Esophagus squamous epithelium (tissue), 5 donors: ENCODE measurements at regions not wholly inside any gene's neighbourhood (a gene's known extent, or its start where the extent isn't known, plus 50 kb on each side); places are given as distances from the start of the nearest gene placed in this dataset.

ENCODE experiments used
- DNase-seq: peaks from one replicate; lab custom pipeline; 2025; lab: John Stamatoyannopoulos, UW
- H3K27ac ChIP-seq, 4 donors: fragments of 200-600 bp; sonication (generic); one replicate each; pipeline ENCODE4 v1.5.1; 2016 to 2019; ENCODE audit warnings: mild to moderate bottlenecking in 1 of 4
- H3K27me3 ChIP-seq, 4 donors: fragments of 200-600 bp; sonication (generic); 1 replicate in 3 of 4; 2 replicates in 1 of 4; pipeline versions ENCODE4 v1.5.1 to v1.6.0; 2017 to 2021; ENCODE audit warnings: antibody characterized with exemption in 1 of 4
- H3K36me3 ChIP-seq, 3 donors: fragments of 200-600 bp; sonication (generic); one replicate each; pipeline ENCODE4 v1.5.1; 2016 to 2019
- H3K4me1 ChIP-seq, 3 donors: fragments of 200-600 bp; sonication (generic); one replicate each; pipeline ENCODE4 v1.5.1; 2017 to 2019
- H3K4me3 ChIP-seq, 4 donors: fragments of 200-600 bp; sonication (generic); 1 replicate in 3 of 4; 2 replicates in 1 of 4; pipeline ENCODE4 v1.5.1; 2016 to 2019; ENCODE audit warnings: mild to moderate bottlenecking in 2 of 4, moderate library complexity in 1 of 4
- H3K9me3 ChIP-seq, 3 donors: fragments of 200-600 bp; sonication (generic); one replicate each; pipeline ENCODE4 v1.5.1; 2016 to 2019
- CTCF ChIP-seq, 6 experiments: fragments of 450-650 bp in 4 of 6; fragments of 200-600 bp in 2 of 6; sonication (generic) in 2 of 6; IDR thresholded peaks; one replicate each; pipeline ENCODE4 v1.5.1; 2016 to 2019; ENCODE audit warnings: antibody characterized with exemption in 6 of 6, mild to moderate bottlenecking in 4 of 6, moderate library complexity in 4 of 6
- POLR2A ChIP-seq, 4 donors: fragments of 450-650 bp; IDR thresholded peaks; one replicate each; pipeline ENCODE4 v1.6.1; 2017; ENCODE audit warnings: antibody characterized with exemption in 4 of 4, mild to moderate bottlenecking in 4 of 4, moderate library complexity in 3 of 4
- whole genome bisulfite sequencing, 2 donors: methylation state at CpG; one replicate each; pipeline ENCODE4 v1.1.5; 2018; 5-methylcytosine and 5-hydroxymethylcytosine counted together
- intact Hi-C: fragments of 100-400 bp; cut with DNase I; formaldehyde crosslinking; loops from one replicate; pipeline ENCODE4 v1.15.0; 2022
- donor health status: DM: yes; HTN: yes; CAD: no.

- DNase-seq, result no peak
- 59 to 64% methylated on average over 4 of the region's 4 CpGs for WGBS, 2 donors
- no peaks in the 10 kb centered on the region for H3K9me3 ChIP-seq
- no peaks in the 10 kb centered on the region for H3K4me1 ChIP-seq
- no peaks in the 10 kb centered on the region for H3K27me3 ChIP-seq
- H3K27ac ChIP-seq, result no peak overlapping the region
- TF ChIP-seq CTCF (IDR thresholded peaks at IDR 0.05), result no peak
- no peak for TF ChIP-seq POLR2A (IDR thresholded peaks at IDR 0.05)
- intact Hi-C loops, result no loop called here
- H3K4me3 ChIP-seq, result no peak overlapping the region
- no peaks in the 10 kb centered on the region for H3K36me3 ChIP-seq
Measured at GRCh38 chr13:59229861-59230260, 933.9 kb downstream of the DIAPH3 start.

GRCh38 chr13:59230484-59231264 is 933.1 kb downstream of the DIAPH3 start:
- no peaks in the 10 kb centered on the region for H3K4me1 ChIP-seq
- H3K9me3 ChIP-seq, result no peaks in the 10 kb centered on the region
- 59 to 66% methylated on average over 2 of the region's 2 CpGs for WGBS, 2 donors
- DNase-seq, result no peak
- H3K36me3 ChIP-seq, result no peaks in the 10 kb centered on the region
- no peaks in the 10 kb centered on the region for H3K27me3 ChIP-seq
- H3K27ac ChIP-seq, result no peak overlapping the region
- TF ChIP-seq CTCF (IDR thresholded peaks at IDR 0.05) (no peak), POLR2A (IDR thresholded peaks at IDR 0.05) (no peak)
- no peak overlapping the region for H3K4me3 ChIP-seq
- intact Hi-C loops, result no loop called here

- Histone ChIP-seq H3K4me3 (no peak overlapping the region), H3K36me3 (no peaks in the 10 kb centered on the region), H3K27ac (no peak overlapping the region), H3K9me3 (no peaks in the 10 kb centered on the region), H3K4me1 (no peaks in the 10 kb centered on the region), H3K27me3 (no peaks in the 10 kb centered on the region)
- TF ChIP-seq CTCF (IDR thresholded peaks at IDR 0.05) (no peak), POLR2A (IDR thresholded peaks at IDR 0.05) (no peak)
- no peak for DNase-seq
- 77 to 81% methylated on average over 5 of the region's 5 CpGs for WGBS, 2 donors
- intact Hi-C loops, result no loop called here
Measured at GRCh38 chr13:59236309-59236919, 927.3 kb downstream of the DIAPH3 start.

- Histone ChIP-seq H3K27me3 (no peaks in the 10 kb centered on the region), H3K9me3 (no peaks in the 10 kb centered on the region), H3K4me1 (no peaks in the 10 kb centered on the region), H3K4me3 (no peak overlapping the region), H3K36me3 (no peaks in the 10 kb centered on the region), H3K27ac (no peak overlapping the region)
- no peak for TF ChIP-seq CTCF (IDR thresholded peaks at IDR 0.05)
- no peak for TF ChIP-seq POLR2A (IDR thresholded peaks at IDR 0.05)
- intact Hi-C loops, result no loop called here
- no peak for DNase-seq
- 38 to 79% methylated on average over 1 of the region's 1 CpG for WGBS, 2 donors
Measured at GRCh38 chr13:59236944-59237343, 926.8 kb downstream of the DIAPH3 start.

- H3K27me3 ChIP-seq, result no peaks in the 10 kb centered on the region
- intact Hi-C loops, result no loop called here
Measured at GRCh38 chr13:59247171-59247570, 916.6 kb downstream of the DIAPH3 start.

More at GRCh38 chr13:59247171-59247570, 916.6 kb downstream of the DIAPH3 start:
- Histone ChIP-seq H3K4me3 (no peak overlapping the region), H3K36me3 (no peaks in the 10 kb centered on the region), H3K9me3 (no peaks in the 10 kb centered on the region), H3K4me1 (no peaks in the 10 kb centered on the region), H3K27ac (no peak overlapping the region)
- WGBS, 2 donors, result 58 to 87% methylated on average over 1 to 4 of the region's 5 CpGs
- TF ChIP-seq POLR2A (IDR thresholded peaks at IDR 0.05), result no peak
- TF ChIP-seq CTCF (IDR thresholded peaks at IDR 0.05), result no peak
- no peak for DNase-seq
